ENCODE measurements at regions not wholly inside any gene's neighbourhood (a gene's known extent, or its start where the extent isn't known, plus 50 kb on each side); places are given as distances from the start of the nearest gene placed in this dataset.

DNA sequence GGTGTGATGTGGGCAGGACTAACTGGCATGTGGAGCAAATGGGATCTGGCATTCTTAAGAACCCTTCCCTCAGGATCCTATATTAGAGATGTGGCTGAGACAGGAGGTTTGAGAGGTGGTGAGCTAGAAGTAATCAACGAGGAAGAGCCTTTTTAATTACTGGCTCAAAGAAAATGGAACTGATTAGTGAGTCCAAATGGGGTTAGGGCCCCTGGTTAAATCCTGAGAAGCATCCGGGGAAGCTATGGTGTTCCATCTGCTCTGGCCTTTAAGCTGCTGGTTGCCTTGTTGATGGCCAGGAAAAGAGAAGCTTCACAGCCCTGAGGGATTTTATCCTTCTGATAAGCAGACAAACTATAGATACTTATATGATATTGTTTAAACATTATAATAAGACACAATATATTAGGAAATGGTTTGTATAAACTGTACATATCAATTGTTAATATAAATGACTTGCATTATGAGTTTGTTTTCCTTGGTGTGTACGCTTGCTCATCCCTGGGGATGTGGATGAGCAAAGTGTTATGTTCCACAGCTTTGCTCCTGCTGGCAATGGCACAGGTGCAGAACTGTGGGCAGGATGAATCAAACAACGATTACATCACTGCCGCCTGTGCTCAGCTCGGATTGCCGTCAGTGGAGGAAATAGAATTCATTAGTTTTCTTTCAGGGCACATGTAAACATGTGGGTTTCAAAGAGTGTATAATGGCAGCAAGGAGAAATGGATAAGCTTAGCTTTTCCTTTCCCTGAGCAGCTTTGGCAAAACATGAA lies 328.6 kb upstream of the ARX start:
- no peaks in the 10 kb centered on the region for H3K4me1 ChIP-seq (ENCODE audit: insufficient read depth, insufficient read length)
- no peaks in the 10 kb centered on the region for H3K27me3 ChIP-seq (ENCODE audit: insufficient read depth, insufficient read length)
- H3K4me3 ChIP-seq (ENCODE audit: insufficient read length, low read depth) = no peak overlapping the region
- TF ChIP-seq ZNF274 (IDR thresholded peaks at IDR 0.05; ENCODE audit: low read depth, low read length) (no peak), SUZ12 (IDR thresholded peaks at IDR 0.05; ENCODE audit: extremely low read depth, insufficient read depth, insufficient read length) (no peak), YY1 (IDR thresholded peaks at IDR 0.05; ENCODE audit: insufficient read depth, insufficient read length) (no peak)
- DNase-seq (ENCODE audit: low read depth, low spot score) = no peak
- no peak overlapping the region for H3K9ac ChIP-seq (ENCODE audit: insufficient read length, low read depth)
- H3K36me3 ChIP-seq (ENCODE audit: insufficient read depth, insufficient read length, low read length) = no peaks in the 10 kb centered on the region
- no peaks in the 10 kb centered on the region for H3K9me3 ChIP-seq (ENCODE audit: insufficient read depth, low read length)

DNA sequence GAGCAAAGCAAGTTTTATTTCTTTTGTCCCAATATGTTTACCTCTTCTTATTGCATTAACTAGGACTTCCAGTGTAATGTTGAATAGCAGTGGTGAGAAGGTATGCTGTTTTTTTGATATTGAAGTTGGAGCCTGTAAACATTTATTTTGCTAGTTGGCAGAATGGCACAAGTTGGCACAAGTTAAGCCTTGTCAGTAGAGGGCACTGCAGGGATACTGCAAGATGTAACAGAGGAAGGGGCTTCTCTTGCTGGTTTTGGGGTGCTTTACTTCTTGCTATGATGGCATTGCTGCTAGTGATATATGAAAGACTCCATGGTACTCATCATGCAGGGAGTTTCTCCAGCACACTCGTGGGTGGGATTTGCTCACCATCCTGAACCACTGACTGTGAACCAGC lies 327.3 kb upstream of the ARX start:
- Histone ChIP-seq H3K27me3 (ENCODE audit: insufficient read depth, insufficient read length) (no peaks in the 10 kb centered on the region), H3K36me3 (ENCODE audit: insufficient read depth, insufficient read length, low read length) (no peaks in the 10 kb centered on the region), H3K9me3 (ENCODE audit: insufficient read depth, low read length) (no peaks in the 10 kb centered on the region), H3K4me1 (ENCODE audit: insufficient read depth, insufficient read length) (no peaks in the 10 kb centered on the region), H3K9ac (ENCODE audit: insufficient read length, low read depth) (no peak overlapping the region), H3K4me3 (ENCODE audit: insufficient read length, low read depth) (no peak overlapping the region)
- no peak for DNase-seq (ENCODE audit: low read depth, low spot score)
- no peak for TF ChIP-seq ZNF274 (IDR thresholded peaks at IDR 0.05; ENCODE audit: low read depth, low read length)
- TF ChIP-seq YY1 (IDR thresholded peaks at IDR 0.05; ENCODE audit: insufficient read depth, insufficient read length) = no peak
- TF ChIP-seq SUZ12 (IDR thresholded peaks at IDR 0.05; ENCODE audit: extremely low read depth, insufficient read depth, insufficient read length) = no peak

DNA sequence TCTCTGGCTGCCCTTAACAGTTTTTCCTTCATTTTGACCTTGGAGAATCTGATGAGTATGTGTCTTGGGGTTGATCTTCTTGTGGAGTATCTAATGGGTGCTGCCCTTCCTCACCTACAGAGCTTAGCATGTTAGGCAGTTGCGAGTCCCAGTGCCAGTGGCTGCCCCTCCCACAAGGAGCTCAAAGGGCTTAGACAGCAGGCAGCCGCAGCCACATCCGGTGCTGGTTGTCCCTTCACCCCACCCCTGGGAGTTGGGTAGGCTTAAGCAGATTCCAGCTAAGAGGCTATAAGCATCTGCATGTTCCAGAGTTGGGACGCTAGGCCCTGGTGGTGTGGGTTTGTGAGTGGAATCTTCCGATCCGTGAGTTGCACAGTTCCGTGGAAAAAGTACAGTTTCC lies 322.1 kb upstream of the ARX start:
- Histone ChIP-seq H3K4me3 (ENCODE audit: insufficient read length, low read depth) (no peak overlapping the region), H3K4me1 (ENCODE audit: insufficient read depth, insufficient read length) (no peaks in the 10 kb centered on the region), H3K9ac (ENCODE audit: insufficient read length, low read depth) (no peak overlapping the region), H3K36me3 (ENCODE audit: insufficient read depth, insufficient read length, low read length) (no peaks in the 10 kb centered on the region), H3K27me3 (ENCODE audit: insufficient read depth, insufficient read length) (no peaks in the 10 kb centered on the region), H3K9me3 (ENCODE audit: insufficient read depth, low read length) (no peaks in the 10 kb centered on the region)
- no peak for TF ChIP-seq YY1 (IDR thresholded peaks at IDR 0.05; ENCODE audit: insufficient read depth, insufficient read length)
- TF ChIP-seq ZNF274 (IDR thresholded peaks at IDR 0.05; ENCODE audit: low read depth, low read length) = no peak
- no peak for DNase-seq (ENCODE audit: low read depth, low spot score)

DNA sequence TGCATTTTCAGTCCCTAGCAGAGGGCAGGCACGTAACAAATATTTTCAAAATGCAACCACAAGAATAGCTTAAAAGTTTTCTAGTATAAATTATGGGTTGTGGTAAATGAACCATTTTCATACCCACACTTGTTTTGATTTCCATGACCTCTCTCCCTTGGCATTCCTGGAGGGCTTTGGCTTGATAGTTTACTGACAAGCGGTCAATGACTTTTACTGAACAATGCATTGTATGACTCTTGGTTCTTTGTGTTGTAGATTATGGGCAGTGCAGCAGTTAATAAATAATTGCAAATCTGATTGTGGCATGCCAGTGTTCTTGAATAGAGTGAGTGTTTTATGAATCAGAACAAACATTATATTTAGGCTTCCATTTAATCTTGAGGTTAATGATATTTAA lies 285.2 kb upstream of the ARX start:
- no peak for TF ChIP-seq ZNF274 (IDR thresholded peaks at IDR 0.05; ENCODE audit: low read depth, low read length)
- TF ChIP-seq YY1 (IDR thresholded peaks at IDR 0.05; ENCODE audit: insufficient read depth, insufficient read length) = no peak
- TF ChIP-seq SUZ12 (IDR thresholded peaks at IDR 0.05; ENCODE audit: extremely low read depth, insufficient read depth, insufficient read length) = no peak
- no peak overlapping the region for H3K4me3 ChIP-seq (ENCODE audit: insufficient read length, low read depth)
- no peaks in the 10 kb centered on the region for H3K36me3 ChIP-seq (ENCODE audit: insufficient read depth, insufficient read length, low read length)
- no peak for DNase-seq (ENCODE audit: low read depth, low spot score)
- no peaks in the 10 kb centered on the region for H3K9me3 ChIP-seq (ENCODE audit: insufficient read depth, low read length)
- no peaks in the 10 kb centered on the region for H3K27me3 ChIP-seq (ENCODE audit: insufficient read depth, insufficient read length)
- H3K4me1 ChIP-seq (ENCODE audit: insufficient read depth, insufficient read length) = no peaks in the 10 kb centered on the region
- no peak overlapping the region for H3K9ac ChIP-seq (ENCODE audit: insufficient read length, low read depth)

DNA sequence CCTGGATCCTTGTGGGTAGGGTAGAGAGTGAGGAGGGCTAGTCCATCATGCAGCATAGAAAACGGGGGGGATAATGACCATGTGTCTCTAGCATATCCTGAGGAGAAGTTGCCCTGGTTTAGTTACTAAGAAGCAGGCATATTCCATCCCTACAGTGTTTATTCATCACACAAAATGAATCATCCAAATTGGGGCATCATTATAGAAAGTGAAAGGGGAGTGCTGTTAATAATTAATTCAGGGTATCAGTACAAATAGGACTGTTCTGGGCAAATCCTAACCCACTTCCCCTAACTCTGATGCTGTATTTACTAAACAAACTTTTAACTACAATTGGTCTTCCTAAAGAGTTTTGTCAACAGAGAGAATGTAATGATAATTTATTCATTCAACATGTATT lies 281.1 kb upstream of the ARX start:
- H3K9ac ChIP-seq (ENCODE audit: insufficient read length, low read depth) = no peak overlapping the region
- no peak overlapping the region for H3K4me3 ChIP-seq (ENCODE audit: insufficient read length, low read depth)
- no peaks in the 10 kb centered on the region for H3K36me3 ChIP-seq (ENCODE audit: insufficient read depth, insufficient read length, low read length)
- no peaks in the 10 kb centered on the region for H3K9me3 ChIP-seq (ENCODE audit: insufficient read depth, low read length)
- TF ChIP-seq ZNF274 (IDR thresholded peaks at IDR 0.05; ENCODE audit: low read depth, low read length) = no peak
- no peak for TF ChIP-seq YY1 (IDR thresholded peaks at IDR 0.05; ENCODE audit: insufficient read depth, insufficient read length)
- TF ChIP-seq SUZ12 (IDR thresholded peaks at IDR 0.05; ENCODE audit: extremely low read depth, insufficient read depth, insufficient read length) = no peak
- no peaks in the 10 kb centered on the region for H3K4me1 ChIP-seq (ENCODE audit: insufficient read depth, insufficient read length)
- H3K27me3 ChIP-seq (ENCODE audit: insufficient read depth, insufficient read length) = no peaks in the 10 kb centered on the region
- no peak for DNase-seq (ENCODE audit: low read depth, low spot score)

DNA sequence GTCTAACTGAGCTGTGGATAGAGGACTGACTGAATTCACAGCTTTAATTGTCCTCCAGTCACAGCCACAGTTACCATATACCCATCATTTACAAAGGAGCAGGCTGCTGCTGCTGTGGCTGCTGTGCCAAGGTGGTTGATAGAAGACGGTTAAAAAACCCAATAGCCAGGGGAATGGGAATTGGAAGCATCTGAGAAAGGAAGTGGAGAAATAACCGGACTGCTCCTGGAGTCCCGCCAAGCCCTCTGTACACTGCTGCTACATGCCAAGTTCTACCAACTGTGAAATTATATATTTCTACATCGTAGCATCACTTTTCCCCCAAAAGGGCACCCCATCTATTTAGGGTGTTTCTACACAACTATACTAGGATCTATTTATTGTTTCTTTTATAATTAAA lies 279.7 kb upstream of the ARX start:
- Histone ChIP-seq H3K4me3 (ENCODE audit: insufficient read length, low read depth) (no peak overlapping the region), H3K4me1 (ENCODE audit: insufficient read depth, insufficient read length) (no peaks in the 10 kb centered on the region), H3K9ac (ENCODE audit: insufficient read length, low read depth) (no peak overlapping the region), H3K36me3 (ENCODE audit: insufficient read depth, insufficient read length, low read length) (no peaks in the 10 kb centered on the region), H3K27me3 (ENCODE audit: insufficient read depth, insufficient read length) (no peaks in the 10 kb centered on the region), H3K9me3 (ENCODE audit: insufficient read depth, low read length) (no peaks in the 10 kb centered on the region)
- no peak for DNase-seq (ENCODE audit: low read depth, low spot score)
- TF ChIP-seq SUZ12 (IDR thresholded peaks at IDR 0.05; ENCODE audit: extremely low read depth, insufficient read depth, insufficient read length) = no peak
- TF ChIP-seq ZNF274 (IDR thresholded peaks at IDR 0.05; ENCODE audit: low read depth, low read length) = no peak
- no peak for TF ChIP-seq YY1 (IDR thresholded peaks at IDR 0.05; ENCODE audit: insufficient read depth, insufficient read length)

DNA sequence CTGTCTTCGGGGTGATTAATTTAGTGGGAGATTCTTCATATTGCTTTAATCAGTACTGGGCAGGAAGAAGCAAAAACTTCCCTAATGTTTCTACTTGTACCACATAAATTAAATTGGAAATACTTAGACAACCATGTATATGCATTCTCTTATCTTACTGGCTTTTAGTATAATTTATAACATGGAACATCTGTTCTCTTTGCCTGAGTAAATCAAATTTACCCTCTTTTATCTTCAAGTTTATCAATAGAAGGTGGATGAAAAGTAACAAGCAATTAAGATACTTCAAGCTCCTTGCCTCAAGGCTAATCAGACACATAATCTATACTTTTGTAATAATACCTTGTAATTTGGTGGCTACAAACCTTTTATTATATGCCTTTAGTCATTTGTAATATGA lies 274.4 kb upstream of the ARX start:
- H3K27me3 ChIP-seq (ENCODE audit: insufficient read depth, insufficient read length) = no peaks in the 10 kb centered on the region
- DNase-seq (ENCODE audit: low read depth, low spot score) = no peak
- H3K4me1 ChIP-seq (ENCODE audit: insufficient read depth, insufficient read length) = no peaks in the 10 kb centered on the region
- no peak overlapping the region for H3K4me3 ChIP-seq (ENCODE audit: insufficient read length, low read depth)
- no peaks in the 10 kb centered on the region for H3K9me3 ChIP-seq (ENCODE audit: insufficient read depth, low read length)
- H3K36me3 ChIP-seq (ENCODE audit: insufficient read depth, insufficient read length, low read length) = no peaks in the 10 kb centered on the region
- no peak for TF ChIP-seq SUZ12 (IDR thresholded peaks at IDR 0.05; ENCODE audit: extremely low read depth, insufficient read depth, insufficient read length)
- H3K9ac ChIP-seq (ENCODE audit: insufficient read length, low read depth) = no peak overlapping the region

Data from NT2/D1 (cell line).